ENCODE measurements at regions not wholly inside any gene's neighbourhood (a gene's known extent, or its start where the extent isn't known, plus 50 kb on each side); places are given as distances from the start of the nearest gene placed in this dataset.
"Not testable (repeated sequence)": the region's sequence is repeated elsewhere in the genome, so short reads cannot be mapped to it uniquely, and the experiment has no call there.

DNA sequence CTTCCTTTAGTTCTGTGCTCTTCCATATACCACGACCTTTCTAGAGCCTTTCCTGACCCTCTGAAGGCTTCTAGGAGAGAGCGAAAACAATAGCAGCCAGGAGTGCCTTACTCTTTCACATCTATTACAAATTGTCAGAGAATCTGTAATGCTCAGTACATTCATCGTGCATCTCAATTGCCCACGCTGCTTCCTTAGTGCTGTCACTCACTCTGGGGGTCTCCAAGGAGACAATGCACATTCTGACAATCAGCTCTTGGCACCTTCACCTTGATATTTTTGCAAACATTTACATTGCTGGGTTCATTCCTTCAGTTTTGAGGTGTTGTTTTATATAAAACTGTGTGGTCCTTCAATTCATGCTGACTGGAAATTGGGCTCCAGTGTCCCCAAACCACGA is 110.1 kb upstream of the GPR101 start:
- DNase-seq (ENCODE audit: low read depth, low spot score) = no peak
- ChIA-PET POLR2A (no interaction called here), CTCF (no interaction called here)
- Histone ChIP-seq H3K4me3 (ENCODE audit: low read depth, low read length) (no peak overlapping the region), H3K9me3 (ENCODE audit: control insufficient read depth, insufficient read depth, low read length) (no peaks in the 10 kb centered on the region; the same call in 1 of the 2 replicates), H3K27me3 (ENCODE audit: control insufficient read depth, insufficient read depth, low read length) (no peaks in the 10 kb centered on the region), H3K27ac (ENCODE audit: low read depth, low read length) (no peak overlapping the region)
- TF ChIP-seq, protein P1, sequence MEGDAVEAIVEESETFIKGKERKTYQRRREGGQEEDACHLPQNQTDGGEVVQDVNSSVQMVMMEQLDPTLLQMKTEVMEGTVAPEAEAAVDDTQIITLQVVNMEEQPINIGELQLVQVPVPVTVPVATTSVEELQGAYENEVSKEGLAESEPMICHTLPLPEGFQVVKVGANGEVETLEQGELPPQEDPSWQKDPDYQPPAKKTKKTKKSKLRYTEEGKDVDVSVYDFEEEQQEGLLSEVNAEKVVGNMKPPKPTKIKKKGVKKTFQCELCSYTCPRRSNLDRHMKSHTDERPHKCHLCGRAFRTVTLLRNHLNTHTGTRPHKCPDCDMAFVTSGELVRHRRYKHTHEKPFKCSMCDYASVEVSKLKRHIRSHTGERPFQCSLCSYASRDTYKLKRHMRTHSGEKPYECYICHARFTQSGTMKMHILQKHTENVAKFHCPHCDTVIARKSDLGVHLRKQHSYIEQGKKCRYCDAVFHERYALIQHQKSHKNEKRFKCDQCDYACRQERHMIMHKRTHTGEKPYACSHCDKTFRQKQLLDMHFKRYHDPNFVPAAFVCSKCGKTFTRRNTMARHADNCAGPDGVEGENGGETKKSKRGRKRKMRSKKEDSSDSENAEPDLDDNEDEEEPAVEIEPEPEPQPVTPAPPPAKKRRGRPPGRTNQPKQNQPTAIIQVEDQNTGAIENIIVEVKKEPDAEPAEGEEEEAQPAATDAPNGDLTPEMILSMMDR (IDR thresholded peaks at IDR 0.05; ENCODE audit: low read depth, low read length) = no peak

DNA sequence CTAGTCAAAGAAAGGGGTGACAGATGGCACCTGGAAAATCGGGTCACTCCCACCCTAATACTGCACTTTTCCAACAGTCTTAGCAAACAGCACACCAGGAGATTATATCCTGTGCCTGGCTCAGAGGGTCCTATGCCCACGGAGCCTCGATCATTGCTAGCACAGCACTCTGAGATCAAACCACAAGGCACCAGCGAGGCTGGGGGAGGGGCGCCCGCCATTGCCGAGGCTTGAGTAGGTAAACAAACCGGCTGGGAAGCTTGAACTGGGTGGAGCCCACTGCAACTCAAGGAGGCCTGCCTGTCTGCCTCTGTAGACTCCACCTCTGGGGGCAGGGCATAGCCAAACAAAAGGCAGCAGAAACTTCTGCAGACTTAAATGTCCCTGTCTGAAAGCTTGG is 88.9 kb upstream of the GPR101 start:
- CTCF ChIA-PET; POLR2A ChIA-PET; H3K4me3 ChIP-seq (ENCODE audit: low read depth, low read length); DNase-seq (ENCODE audit: low read depth, low spot score); H3K9me3 ChIP-seq (ENCODE audit: control insufficient read depth, insufficient read depth, low read length); H3K27ac ChIP-seq (ENCODE audit: low read depth, low read length); H3K27me3 ChIP-seq (ENCODE audit: control insufficient read depth, insufficient read depth, low read length): not testable (repeated sequence)

DNA sequence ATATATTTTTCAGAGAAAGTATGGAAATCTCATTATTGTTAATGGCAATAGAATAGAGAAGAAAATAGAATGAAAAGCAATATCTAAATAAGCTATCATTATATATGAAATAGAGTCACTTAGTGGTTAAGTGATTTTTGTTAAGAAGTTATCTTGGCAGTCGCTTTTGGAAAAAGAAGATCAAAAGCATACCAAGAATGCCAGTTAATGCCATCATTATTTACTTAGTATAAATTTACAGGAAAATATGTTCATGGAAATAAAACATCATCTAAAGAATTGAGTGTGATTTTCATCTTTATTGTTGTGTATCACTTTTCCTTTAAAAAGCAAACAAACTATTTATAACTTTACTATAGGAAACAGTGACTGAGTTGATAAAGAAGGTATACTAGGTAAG is 85.3 kb upstream of the GPR101 start:
- DNase-seq (ENCODE audit: low read depth, low spot score) = no peak
- Histone ChIP-seq H3K27me3 (ENCODE audit: control insufficient read depth, insufficient read depth, low read length) (no peaks in the 10 kb centered on the region), H3K4me3 (ENCODE audit: low read depth, low read length) (no peak overlapping the region), H3K27ac (ENCODE audit: low read depth, low read length) (no peak overlapping the region), H3K9me3 (ENCODE audit: control insufficient read depth, insufficient read depth, low read length) (no peaks in the 10 kb centered on the region; the same call in 1 of the 2 replicates)
- ChIA-PET POLR2A (no interaction called here), CTCF (no interaction called here)
- TF ChIP-seq, protein P1 (IDR thresholded peaks at IDR 0.05; ENCODE audit: low read depth, low read length) = no peak

DNA sequence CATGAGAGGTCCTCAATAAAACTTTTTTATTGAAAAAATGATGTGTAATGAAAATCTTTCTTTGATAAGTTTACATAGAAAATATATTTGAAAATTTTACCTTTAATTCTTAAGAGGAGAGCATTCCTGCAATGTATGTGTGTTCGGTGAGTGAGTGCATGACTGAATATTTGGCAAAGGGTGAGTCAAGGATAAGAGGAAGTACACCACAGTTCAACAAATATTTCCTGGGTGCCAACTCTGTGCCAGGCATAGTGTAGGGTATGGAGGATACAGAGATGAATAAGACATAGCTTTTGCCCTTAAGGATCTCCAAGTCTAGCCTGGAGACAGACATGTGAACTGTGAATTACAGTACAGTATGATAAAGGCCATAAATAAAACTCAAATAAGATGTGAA is 84.7 kb upstream of the GPR101 start:
- no peak overlapping the region for H3K27ac ChIP-seq (ENCODE audit: low read depth, low read length)
- H3K27me3 ChIP-seq (ENCODE audit: control insufficient read depth, insufficient read depth, low read length) = no peaks in the 10 kb centered on the region
- no peaks in the 10 kb centered on the region; the same call in 1 of the 2 replicates for H3K9me3 ChIP-seq (ENCODE audit: control insufficient read depth, insufficient read depth, low read length)
- no peak for DNase-seq (ENCODE audit: low read depth, low spot score)
- H3K4me3 ChIP-seq (ENCODE audit: low read depth, low read length) = no peak overlapping the region
- POLR2A ChIA-PET = no interaction called here
- CTCF ChIA-PET = no interaction called here
- TF ChIP-seq, protein P1 (IDR thresholded peaks at IDR 0.05; ENCODE audit: low read depth, low read length) = no peak

DNA sequence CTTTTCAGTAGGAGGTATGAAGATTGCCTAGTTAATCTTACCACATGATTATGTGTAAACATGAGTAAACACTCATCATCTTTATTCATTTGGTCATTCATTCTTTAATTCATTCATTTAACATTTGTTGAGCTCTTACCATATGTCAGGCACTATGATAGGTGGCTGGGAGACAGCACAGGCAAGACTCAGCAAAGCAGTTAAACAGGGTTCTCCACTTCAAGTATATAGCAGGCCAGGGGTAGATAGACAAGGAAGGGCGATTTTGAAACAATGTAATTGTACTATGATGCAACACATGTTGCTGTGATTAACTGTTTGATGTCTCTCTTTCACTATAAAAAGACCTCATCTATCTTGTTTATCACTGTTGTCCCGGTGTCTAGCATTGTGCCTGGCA is 84.3 kb upstream of the GPR101 start:
- no peak overlapping the region for H3K4me3 ChIP-seq (ENCODE audit: low read depth, low read length)
- H3K27me3 ChIP-seq (ENCODE audit: control insufficient read depth, insufficient read depth, low read length) = no peaks in the 10 kb centered on the region
- no peak for DNase-seq (ENCODE audit: low read depth, low spot score)
- TF ChIP-seq, protein P1 (IDR thresholded peaks at IDR 0.05; ENCODE audit: low read depth, low read length) = no peak
- CTCF ChIA-PET = no interaction called here
- H3K9me3 ChIP-seq (ENCODE audit: control insufficient read depth, insufficient read depth, low read length) = no peaks in the 10 kb centered on the region; the same call in 1 of the 2 replicates
- H3K27ac ChIP-seq (ENCODE audit: low read depth, low read length) = no peak overlapping the region
- POLR2A ChIA-PET = interaction anchor here (0.6 kb wide), 1 partner anchor 640 kb away, joined by 4 read pairs; no protein-coding TSS in a partner anchor

DNA sequence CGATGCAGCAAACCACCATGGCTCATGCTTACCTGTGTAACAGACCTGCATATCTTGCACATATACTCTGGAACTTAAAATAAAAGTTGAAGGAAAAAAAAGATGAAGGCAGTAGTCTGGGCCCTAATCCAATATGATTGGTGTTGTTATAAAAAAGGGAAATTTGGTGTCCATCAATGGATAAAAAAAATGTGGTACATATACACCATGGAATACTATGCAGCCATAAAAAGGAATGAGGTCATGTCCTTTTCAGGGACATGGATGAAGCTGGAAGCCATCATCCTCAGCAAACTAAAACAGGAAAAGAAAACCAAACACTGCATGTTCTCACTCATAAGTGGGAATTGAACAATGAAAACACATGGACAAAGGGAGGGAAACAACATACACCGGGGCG is 74.1 kb upstream of the GPR101 start:
- H3K27ac ChIP-seq (ENCODE audit: low read depth, low read length); CTCF ChIA-PET; H3K27me3 ChIP-seq (ENCODE audit: control insufficient read depth, insufficient read depth, low read length); POLR2A ChIA-PET; H3K9me3 ChIP-seq (ENCODE audit: control insufficient read depth, insufficient read depth, low read length); H3K4me3 ChIP-seq (ENCODE audit: low read depth, low read length); DNase-seq (ENCODE audit: low read depth, low spot score): not testable (repeated sequence)

All from AG04450 (cell line).